Epithelial cell of esophagus (primary cell): ENCODE measurements at regions not wholly inside any gene's neighbourhood (a gene's known extent, or its start where the extent isn't known, plus 50 kb on each side); places are given as distances from the start of the nearest gene placed in this dataset.
A peak's percentile ranks its signal among the peaks of the same experiment; 100 is the strongest.

ENCODE experiments used
- DNase-seq: peaks from one replicate; pipeline ENCODE4 v3.0.0; 2010; ENCODE audit warnings: low read depth
- H3K4me3 ChIP-seq: 2 replicates; pipeline ENCODE4 v1.5.1; 2011; ENCODE audit warnings: mild to moderate bottlenecking, low read length, control low read depth
- CTCF ChIP-seq: IDR thresholded peaks from 2 replicates; pipeline ENCODE4 v1.5.1; 2011; ENCODE audit warnings: low read depth, mild to moderate bottlenecking, low read length, control low read depth, inconsistent platforms; ENCODE audit not compliant: insufficient read depth; ENCODE audit errors: missing control alignments

GRCh38 chr13:20344836-20345490 is 112.8 kb upstream of the GJB6 start:
- DNase-seq: peak; percentile 46
- no peak for TF ChIP-seq CTCF
- H3K4me3 ChIP-seq: no peak overlapping the region

GRCh38 chr13:20342311-20342710 is 110.2 kb upstream of the GJB6 start:
- DNase-seq: no peak
- TF ChIP-seq CTCF: no peak
- H3K4me3 ChIP-seq: no peak overlapping the region

- peak; percentile 87 for DNase-seq
- H3K4me3 ChIP-seq: no peak overlapping the region
- TF ChIP-seq CTCF: peak; percentile 16
Observed at GRCh38 chr13:20340759-20341171, 108.6 kb upstream of the GJB6 start.

- H3K4me3 ChIP-seq: no peak overlapping the region
- DNase-seq: no peak
- TF ChIP-seq CTCF: no peak
Observed at GRCh38 chr13:20340136-20340758, 108.1 kb upstream of the GJB6 start.

GRCh38 chr13:20337884-20338551 is 105.9 kb upstream of the GJB6 start:
- no peak for TF ChIP-seq CTCF
- H3K4me3 ChIP-seq: no peak overlapping the region
- DNase-seq: no peak

GRCh38 chr13:20336761-20337160 is 104.6 kb upstream of the GJB6 start:
- no peak for DNase-seq
- TF ChIP-seq CTCF: no peak
- H3K4me3 ChIP-seq: no peak overlapping the region
